ENCODE measurements at regions not wholly inside any gene's neighbourhood (a gene's known extent, or its start where the extent isn't known, plus 50 kb on each side); places are given as distances from the start of the nearest gene placed in this dataset.

- TF ChIP-seq, protein P1, sequence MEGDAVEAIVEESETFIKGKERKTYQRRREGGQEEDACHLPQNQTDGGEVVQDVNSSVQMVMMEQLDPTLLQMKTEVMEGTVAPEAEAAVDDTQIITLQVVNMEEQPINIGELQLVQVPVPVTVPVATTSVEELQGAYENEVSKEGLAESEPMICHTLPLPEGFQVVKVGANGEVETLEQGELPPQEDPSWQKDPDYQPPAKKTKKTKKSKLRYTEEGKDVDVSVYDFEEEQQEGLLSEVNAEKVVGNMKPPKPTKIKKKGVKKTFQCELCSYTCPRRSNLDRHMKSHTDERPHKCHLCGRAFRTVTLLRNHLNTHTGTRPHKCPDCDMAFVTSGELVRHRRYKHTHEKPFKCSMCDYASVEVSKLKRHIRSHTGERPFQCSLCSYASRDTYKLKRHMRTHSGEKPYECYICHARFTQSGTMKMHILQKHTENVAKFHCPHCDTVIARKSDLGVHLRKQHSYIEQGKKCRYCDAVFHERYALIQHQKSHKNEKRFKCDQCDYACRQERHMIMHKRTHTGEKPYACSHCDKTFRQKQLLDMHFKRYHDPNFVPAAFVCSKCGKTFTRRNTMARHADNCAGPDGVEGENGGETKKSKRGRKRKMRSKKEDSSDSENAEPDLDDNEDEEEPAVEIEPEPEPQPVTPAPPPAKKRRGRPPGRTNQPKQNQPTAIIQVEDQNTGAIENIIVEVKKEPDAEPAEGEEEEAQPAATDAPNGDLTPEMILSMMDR (conservative IDR thresholded peaks at IDR 0.05 in 1 of 2, IDR thresholded peaks at IDR 0.05 in 1 of 2; ENCODE audit: extremely low read depth in 1 of 2, insufficient read depth in 1 of 2, low read depth in 1 of 2, low read length in 2 of 2) = no peak
- no peak for TF ChIP-seq EZH2 (IDR thresholded peaks at IDR 0.05; ENCODE audit: borderline replicate concordance, low read length)
Observed at GRCh38 chrX:97691901-97692455, 808.3 kb downstream of the RPA4 start.

All from mammary epithelial cell (primary cell).